PC-9 (cell line): ENCODE measurements at regions not wholly inside any gene's neighbourhood (a gene's known extent, or its start where the extent isn't known, plus 50 kb on each side); places are given as distances from the start of the nearest gene placed in this dataset.
"Not testable (repeated sequence)": the region's sequence is repeated elsewhere in the genome, so short reads cannot be mapped to it uniquely, and the experiment has no call there.

Experiments used
- BruUV-seq: library from RNA; stranded (reverse); fragments of 400-500 nt; replicated peaks from 2 replicates; lab custom pipeline; 2021; lab: Mats Ljungman, UMichigan
- CTCF ChIA-PET: fragments of 300-600 bp; sonication (Branson Sonifier 250); formaldehyde crosslinking; loops from one replicate; lab custom pipeline; 2022; ENCODE audit warnings: antibody characterized with exemption; lab: Charles Lee
- POLR2A ChIA-PET: fragments of 300-600 bp; sonication (Branson Sonifier 250); formaldehyde crosslinking; loops from one replicate; lab custom pipeline; 2022; ENCODE audit warnings: antibody characterized with exemption; ENCODE audit not compliant: unreplicated experiment; lab: Charles Lee
- DNase-seq, 2 experiments: peaks; one replicate each; pipeline versions ENCODE4 v3.0.0 to v3.0.0-alpha.2; 2015 to 2022; ENCODE audit warnings: mixed read lengths in 1 of 2
- H2AFZ ChIP-seq: fragments of 200-600 bp; sonication (generic); 2 replicates; pipeline ENCODE4 v1.8.1; 2017; ENCODE audit warnings: antibody characterized with exemption
- H3F3A ChIP-seq: fragments of 200-600 bp; sonication (generic); 2 replicates; pipeline ENCODE4 v1.8.1; 2017; ENCODE audit warnings: antibody characterized with exemption, mild to moderate bottlenecking, low read depth; ENCODE audit not compliant: insufficient read depth
- H3K27ac ChIP-seq: fragments of 200-600 bp; sonication (generic); 2 replicates; pipeline ENCODE4 v1.6.1; 2016; ENCODE audit warnings: mixed run types
- H3K27me3 ChIP-seq: fragments of 200-600 bp; sonication (generic); 2 replicates; pipeline ENCODE4 v1.6.1; 2016; ENCODE audit warnings: low read depth, mixed run types; ENCODE audit not compliant: insufficient read depth
- H3K36me3 ChIP-seq: fragments of 200-600 bp; sonication (generic); 2 replicates; pipeline ENCODE4 v1.6.1; 2016; ENCODE audit warnings: low read depth, mixed run types
- H3K4me1 ChIP-seq: fragments of 200-600 bp; sonication (generic); replicated peaks from 2 replicates; pipeline ENCODE4 v1.6.1; 2016; ENCODE audit warnings: mixed run types; ENCODE audit not compliant: insufficient read depth
- H3K4me2 ChIP-seq: fragments of 200-600 bp; sonication (generic); 2 replicates; pipeline ENCODE4 v1.6.1; 2017; ENCODE audit warnings: mixed run types
- H3K4me3 ChIP-seq: fragments of 200-600 bp; sonication (generic); 2 replicates; pipeline ENCODE4 v1.6.1; 2016; ENCODE audit warnings: mixed run types
- H3K79me2 ChIP-seq: fragments of 200-600 bp; sonication (generic); 2 replicates; pipeline ENCODE4 v1.6.1; 2017; ENCODE audit warnings: low read depth, mixed run types
- H3K9me2 ChIP-seq: fragments of 200-600 bp; sonication (generic); 2 replicates; pipeline ENCODE4 v1.8.1; 2017; ENCODE audit warnings: mild to moderate bottlenecking; ENCODE audit not compliant: insufficient read depth
- H3K9me3 ChIP-seq: fragments of 200-600 bp; sonication (generic); 2 replicates; pipeline ENCODE4 v1.8.1; 2016; ENCODE audit warnings: low read depth; ENCODE audit not compliant: insufficient read depth
- H4K20me1 ChIP-seq: fragments of 200-600 bp; sonication (generic); 2 replicates; pipeline ENCODE4 v1.8.1; 2017; ENCODE audit not compliant: insufficient read depth
- intact Hi-C: fragments of 100-400 bp; cut with micrococcal nuclease; formaldehyde crosslinking; loops from one replicate; pipeline ENCODE4 v1.10.0; 2022; ENCODE audit not compliant: unreplicated experiment

DNA sequence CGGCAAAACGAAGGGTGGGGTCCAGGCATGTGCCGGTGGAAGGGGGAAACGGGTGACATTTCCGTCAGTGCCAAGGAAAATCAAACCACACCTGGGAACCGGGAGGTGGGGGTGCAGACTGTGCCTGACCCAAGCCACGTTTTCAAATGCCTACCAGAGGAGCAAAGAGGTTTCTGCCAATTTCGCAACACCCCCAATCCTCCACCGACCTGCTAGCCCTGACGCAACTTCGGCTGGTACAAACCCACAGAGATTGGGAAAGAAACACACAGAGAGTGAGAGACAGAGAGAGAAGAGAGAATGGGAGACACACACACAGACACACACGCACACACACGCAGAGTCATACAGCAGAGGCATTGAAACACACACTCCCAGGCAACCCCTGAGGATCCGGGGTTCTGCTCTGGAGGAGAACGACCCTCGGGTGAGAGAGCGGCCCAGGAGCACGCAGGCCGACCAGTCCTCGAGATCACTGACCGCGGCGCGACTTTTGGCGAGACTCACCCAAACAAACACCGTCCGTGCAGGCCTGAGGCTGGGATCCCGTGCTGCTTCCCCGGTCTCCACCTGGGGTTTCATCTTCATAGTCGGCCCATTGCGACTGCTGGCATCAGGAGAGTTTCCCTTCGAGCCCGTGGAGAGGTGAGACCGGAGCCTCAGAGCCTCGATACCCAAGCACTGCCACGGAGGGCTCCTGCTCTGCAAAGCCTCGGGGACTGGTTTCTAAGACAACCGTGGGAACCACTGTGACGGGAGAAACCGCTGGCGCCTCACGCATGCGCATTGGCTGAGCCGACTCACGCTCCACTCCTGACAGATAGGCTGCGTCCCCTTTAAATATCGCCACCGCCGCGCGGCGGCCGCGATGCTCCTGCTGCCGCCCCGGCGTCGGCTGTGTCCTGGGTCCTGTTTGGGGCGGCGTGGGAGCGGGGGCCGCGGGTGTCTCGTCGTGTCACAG, 697.9 kb upstream of the TPTE start:
- CTCF ChIA-PET, H3F3A ChIP-seq, H3K79me2 ChIP-seq, H3K36me3 ChIP-seq, H3K9me3 ChIP-seq, H3K4me2 ChIP-seq, H3K9me2 ChIP-seq, DNase-seq, H4K20me1 ChIP-seq, H3K4me3 ChIP-seq, H3K27me3 ChIP-seq, BruUV-seq, H2AFZ ChIP-seq, H3K4me1 ChIP-seq, intact Hi-C loops, H3K27ac ChIP-seq, POLR2A ChIA-PET: not testable (repeated sequence)

DNA sequence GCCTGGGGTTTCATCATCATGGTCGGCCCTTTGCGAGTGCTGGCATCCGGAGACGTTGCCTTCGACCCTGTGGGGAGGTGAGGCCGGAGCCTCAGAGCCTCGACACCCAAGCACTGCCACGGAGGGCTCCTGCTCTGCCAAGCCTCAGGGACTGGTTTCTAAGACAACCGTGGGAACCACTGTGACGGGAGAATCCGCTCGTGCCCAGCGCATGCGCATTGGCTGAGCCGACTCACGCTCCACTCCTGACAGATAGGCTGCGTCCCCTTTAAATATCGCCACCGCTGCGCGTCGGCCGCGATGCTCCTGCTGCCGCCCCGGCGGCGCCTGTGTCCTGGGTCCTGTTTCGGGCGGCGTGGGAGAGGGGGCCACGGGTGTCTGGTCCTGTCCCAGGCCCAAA, 690.6 kb upstream of the TPTE start:
- H3K27me3 ChIP-seq, H4K20me1 ChIP-seq, H3K9me3 ChIP-seq, DNase-seq, H3K4me3 ChIP-seq, intact Hi-C loops, H3K36me3 ChIP-seq, H3K4me1 ChIP-seq, CTCF ChIA-PET, H3K79me2 ChIP-seq, POLR2A ChIA-PET, H2AFZ ChIP-seq, H3K27ac ChIP-seq, H3K4me2 ChIP-seq, H3F3A ChIP-seq, BruUV-seq, H3K9me2 ChIP-seq: not testable (repeated sequence)

DNA sequence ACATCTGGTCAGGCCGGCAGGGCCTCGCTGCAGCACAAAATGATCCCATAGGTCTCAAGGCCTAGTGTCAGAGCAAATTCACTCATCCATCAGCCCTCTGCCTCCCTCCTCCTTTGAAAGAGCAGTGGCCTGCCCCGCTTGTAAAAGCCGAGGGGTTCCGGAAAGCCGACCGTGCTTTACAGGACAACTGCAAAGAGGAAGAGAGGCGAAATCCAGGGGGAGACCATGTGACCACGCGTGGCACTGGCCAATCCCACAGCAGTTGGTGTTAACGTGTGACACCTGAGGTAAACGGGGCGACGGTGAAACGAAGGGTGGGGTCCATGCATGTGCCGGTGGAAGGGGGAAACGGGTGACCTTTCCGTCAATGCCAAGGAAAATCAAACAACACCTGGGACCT, 688.6 kb upstream of the TPTE start:
- intact Hi-C loops, H2AFZ ChIP-seq, H3K27me3 ChIP-seq, H3K4me2 ChIP-seq, H3K4me1 ChIP-seq, H4K20me1 ChIP-seq, POLR2A ChIA-PET, H3K9me3 ChIP-seq, BruUV-seq, H3K4me3 ChIP-seq, DNase-seq, H3K9me2 ChIP-seq, CTCF ChIA-PET, H3F3A ChIP-seq, H3K36me3 ChIP-seq, H3K27ac ChIP-seq, H3K79me2 ChIP-seq: not testable (repeated sequence)

DNA sequence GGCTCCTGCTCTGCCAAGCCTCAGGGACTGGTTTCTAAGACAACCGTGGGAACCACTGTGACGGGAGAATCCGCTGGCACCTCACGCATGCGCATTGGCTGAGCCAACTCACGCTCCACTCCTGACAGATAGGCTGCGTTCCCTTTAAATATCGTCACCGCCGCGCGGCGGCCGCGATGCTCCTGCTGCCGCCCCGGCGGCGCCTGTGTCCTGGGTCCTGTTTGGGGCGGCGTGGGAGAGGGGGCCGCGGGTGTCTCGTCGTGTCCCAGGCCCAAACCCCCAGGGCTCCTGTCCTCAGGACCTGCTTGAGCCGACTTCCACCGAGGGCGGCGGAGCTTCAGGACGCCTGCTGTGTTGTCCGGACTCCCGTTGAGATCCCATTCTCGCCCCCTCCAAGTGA, 684.8 kb upstream of the TPTE start:
- peaks cover 24% of the 10 kb centered on the region for H3K27me3 ChIP-seq
- CTCF ChIA-PET, H3K9me3 ChIP-seq, POLR2A ChIA-PET, H3K36me3 ChIP-seq, H2AFZ ChIP-seq, H3K4me1 ChIP-seq, BruUV-seq, H3K9me2 ChIP-seq, intact Hi-C loops, DNase-seq, H3K4me2 ChIP-seq, H3K4me3 ChIP-seq, H3F3A ChIP-seq, H3K27ac ChIP-seq, H4K20me1 ChIP-seq, H3K79me2 ChIP-seq: not testable (repeated sequence)

DNA sequence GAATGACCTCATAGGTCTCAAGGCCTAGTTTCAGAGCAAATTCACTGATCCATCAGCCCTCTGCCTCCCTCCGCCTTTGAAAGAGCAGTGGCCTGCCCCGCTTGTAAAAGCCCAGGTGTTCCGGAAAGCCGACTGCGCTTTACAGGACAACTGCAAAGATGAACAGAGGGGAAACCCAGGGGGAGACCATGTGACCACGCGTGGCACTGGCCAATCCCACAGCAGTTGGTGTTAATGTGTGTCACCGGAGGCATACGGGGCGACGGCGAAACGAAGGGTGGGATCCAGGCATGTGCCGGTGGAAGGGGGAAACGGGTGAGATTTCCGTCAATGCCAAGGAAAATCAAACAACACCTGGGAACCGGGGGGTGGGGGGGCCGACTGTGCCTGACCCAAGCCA, 684.4 kb upstream of the TPTE start:
- H3K27me3 ChIP-seq: peaks cover 24% of the 10 kb centered on the region
- H3K9me3 ChIP-seq, H3K79me2 ChIP-seq, H4K20me1 ChIP-seq, DNase-seq, H3K4me3 ChIP-seq, H3K9me2 ChIP-seq, H3K4me2 ChIP-seq, H3K27ac ChIP-seq, BruUV-seq, H3F3A ChIP-seq, CTCF ChIA-PET, intact Hi-C loops, H2AFZ ChIP-seq, POLR2A ChIA-PET, H3K36me3 ChIP-seq, H3K4me1 ChIP-seq: not testable (repeated sequence)

DNA sequence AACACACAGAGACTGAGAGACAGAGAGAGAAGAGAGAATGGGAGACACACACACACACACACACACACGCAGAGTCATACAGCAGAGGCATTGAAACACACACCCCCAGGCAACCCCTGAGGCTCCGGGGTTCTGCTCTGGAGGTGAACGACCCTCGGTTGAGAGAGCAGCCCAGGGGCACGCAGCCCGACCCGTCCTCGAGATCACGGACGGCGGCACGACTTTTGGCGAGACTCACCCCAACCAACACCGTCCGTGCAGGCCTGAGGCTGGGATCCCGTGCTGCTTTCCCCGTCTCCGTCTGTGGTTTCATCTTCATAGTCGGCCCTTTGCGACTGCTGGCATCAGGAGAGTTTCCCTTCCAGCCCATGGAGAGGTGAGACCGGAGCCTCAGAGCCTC, 683.9 kb upstream of the TPTE start:
- H3K4me3 ChIP-seq, DNase-seq, H3K36me3 ChIP-seq, H2AFZ ChIP-seq, BruUV-seq, POLR2A ChIA-PET, H3F3A ChIP-seq, H3K9me3 ChIP-seq, H4K20me1 ChIP-seq, H3K9me2 ChIP-seq, H3K27ac ChIP-seq, CTCF ChIA-PET, intact Hi-C loops, H3K79me2 ChIP-seq, H3K4me1 ChIP-seq, H3K4me2 ChIP-seq: not testable (repeated sequence)
- H3K27me3 ChIP-seq: peaks cover 24% of the 10 kb centered on the region
